Neural progenitor cell (in vitro differentiated cells): ENCODE measurements at regions not wholly inside any gene's neighbourhood (a gene's known extent, or its start where the extent isn't known, plus 50 kb on each side); places are given as distances from the start of the nearest gene placed in this dataset.

Experiments used
- DNase-seq: peaks from one replicate; pipeline ENCODE4 v3.0.0-alpha.2; 2016; ENCODE audit warnings: low spot score
- H2AFZ ChIP-seq: fragments of 200-600 bp; sonication (generic); replicated peaks from 2 replicates; pipeline ENCODE4 v1.6.1; 2016; ENCODE audit warnings: antibody characterized with exemption
- H3F3A ChIP-seq: fragments of 200-600 bp; sonication (generic); 2 replicates; pipeline ENCODE4 v1.6.1; 2016; ENCODE audit warnings: antibody characterized with exemption, low read depth
- H3K27ac ChIP-seq: fragments of 200-600 bp; sonication (generic); 2 replicates; pipeline ENCODE4 v1.5.1; 2016; ENCODE audit warnings: mild to moderate bottlenecking
- H3K27me3 ChIP-seq: fragments of 200-600 bp; sonication (generic); 2 replicates; pipeline ENCODE4 v1.6.1; 2016; ENCODE audit warnings: mild to moderate bottlenecking, moderate library complexity
- H3K36me3 ChIP-seq: fragments of 200-600 bp; sonication (generic); 2 replicates; pipeline ENCODE4 v1.5.1; 2016
- H3K4me1 ChIP-seq: fragments of 200-600 bp; sonication (generic); 2 replicates; pipeline ENCODE4 v1.6.1; 2016; ENCODE audit warnings: mixed run types
- H3K4me2 ChIP-seq: fragments of 200-600 bp; sonication (generic); 2 replicates; pipeline ENCODE4 v1.6.1; 2016
- H3K4me3 ChIP-seq: fragments of 200-600 bp; sonication (generic); 2 replicates; pipeline ENCODE4 v1.5.1; 2016
- H3K79me2 ChIP-seq: fragments of 200-600 bp; sonication (generic); 2 replicates; pipeline ENCODE4 v1.6.1; 2016; ENCODE audit warnings: low read depth
- H3K9ac ChIP-seq: fragments of 200-600 bp; sonication (generic); 2 replicates; pipeline ENCODE4 v1.6.1; 2016
- H3K9me3 ChIP-seq: fragments of 200-600 bp; sonication (generic); 2 replicates; pipeline ENCODE4 v1.5.1; 2016; ENCODE audit warnings: low read depth
- H4K20me1 ChIP-seq: fragments of 200-600 bp; sonication (generic); 2 replicates; pipeline ENCODE4 v1.6.1; 2016; ENCODE audit warnings: low read depth
- H3K27ac Mint-ChIP-seq: 3 replicates; pipeline ENCODE4 v1.8.0; 2021; ENCODE audit warnings: mixed read lengths
- H3K27me3 Mint-ChIP-seq: 2 replicates; pipeline ENCODE4 v1.8.0; 2022; ENCODE audit warnings: low read depth, mild to moderate bottlenecking, inconsistent platforms, moderate library complexity, mixed read lengths; ENCODE audit not compliant: insufficient read depth
- H3K36me3 Mint-ChIP-seq: 3 replicates; pipeline ENCODE4 v1.8.0; 2021; ENCODE audit warnings: mixed read lengths
- H3K4me1 Mint-ChIP-seq: 3 replicates; pipeline ENCODE4 v1.8.0; 2021; ENCODE audit warnings: mixed read lengths
- H3K4me3 Mint-ChIP-seq: 3 replicates; pipeline ENCODE4 v1.8.0; 2021; ENCODE audit warnings: mild to moderate bottlenecking, moderate library complexity, mixed read lengths
- H3K9me3 Mint-ChIP-seq: 3 replicates; pipeline ENCODE4 v1.8.0; 2020; ENCODE audit warnings: mixed read lengths
- EZH2 ChIP-seq: fragments of 200-600 bp; sonication (generic); IDR thresholded peaks from 2 replicates; pipeline ENCODE4 v1.6.1; 2017; ENCODE audit warnings: antibody characterized with exemption, mild to moderate bottlenecking, moderate library complexity
- EZH2phosphoT487 ChIP-seq: fragments of 200-600 bp; sonication (generic); IDR thresholded peaks from 2 replicates; pipeline ENCODE4 v1.6.1; 2017; ENCODE audit warnings: antibody characterized with exemption
- TF ChIP-seq, protein P1 (sequence below): fragments of 200-600 bp; sonication (generic); IDR thresholded peaks from 2 replicates; pipeline ENCODE4 v1.5.1; 2017; ENCODE audit warnings: antibody characterized with exemption, mild to moderate bottlenecking

DNA sequence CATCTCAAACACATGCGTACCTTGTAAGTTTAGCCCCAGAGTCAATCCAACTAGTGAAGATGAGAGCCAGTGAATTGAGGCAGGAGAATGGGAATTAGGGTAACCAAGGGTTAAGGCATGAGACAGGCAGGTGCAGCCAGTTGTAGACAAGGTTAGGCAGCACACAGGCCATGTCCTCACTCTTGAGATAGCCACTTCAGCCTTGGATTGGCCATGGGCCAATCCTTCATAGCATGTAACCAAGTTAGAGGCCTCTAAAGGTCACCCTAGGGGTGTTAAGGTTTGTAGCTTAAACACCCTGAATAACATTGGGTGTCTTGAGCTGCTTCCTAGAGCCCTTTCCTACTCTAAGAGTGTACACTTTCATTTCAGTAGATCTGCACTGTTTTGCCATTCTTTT is 208.2 kb upstream of the RBM19 start:
- H3K9me3 ChIP-seq = no peaks in the 10 kb centered on the region
- H3K9me3 Mint-ChIP-seq = no peaks in the 10 kb centered on the region
- H3F3A ChIP-seq = no peaks in the 10 kb centered on the region
- peaks cover 15% of the 10 kb centered on the region for H3K27me3 ChIP-seq
- no peak overlapping the region for H2AFZ ChIP-seq
- H3K9ac ChIP-seq = no peak overlapping the region
- no peak overlapping the region for H3K4me3 ChIP-seq
- TF ChIP-seq EZH2 (no peak), EZH2phosphoT487 (no peak)
- TF ChIP-seq, protein P1, sequence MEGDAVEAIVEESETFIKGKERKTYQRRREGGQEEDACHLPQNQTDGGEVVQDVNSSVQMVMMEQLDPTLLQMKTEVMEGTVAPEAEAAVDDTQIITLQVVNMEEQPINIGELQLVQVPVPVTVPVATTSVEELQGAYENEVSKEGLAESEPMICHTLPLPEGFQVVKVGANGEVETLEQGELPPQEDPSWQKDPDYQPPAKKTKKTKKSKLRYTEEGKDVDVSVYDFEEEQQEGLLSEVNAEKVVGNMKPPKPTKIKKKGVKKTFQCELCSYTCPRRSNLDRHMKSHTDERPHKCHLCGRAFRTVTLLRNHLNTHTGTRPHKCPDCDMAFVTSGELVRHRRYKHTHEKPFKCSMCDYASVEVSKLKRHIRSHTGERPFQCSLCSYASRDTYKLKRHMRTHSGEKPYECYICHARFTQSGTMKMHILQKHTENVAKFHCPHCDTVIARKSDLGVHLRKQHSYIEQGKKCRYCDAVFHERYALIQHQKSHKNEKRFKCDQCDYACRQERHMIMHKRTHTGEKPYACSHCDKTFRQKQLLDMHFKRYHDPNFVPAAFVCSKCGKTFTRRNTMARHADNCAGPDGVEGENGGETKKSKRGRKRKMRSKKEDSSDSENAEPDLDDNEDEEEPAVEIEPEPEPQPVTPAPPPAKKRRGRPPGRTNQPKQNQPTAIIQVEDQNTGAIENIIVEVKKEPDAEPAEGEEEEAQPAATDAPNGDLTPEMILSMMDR = no peak
- H3K36me3 ChIP-seq = no peaks in the 10 kb centered on the region
- H3K36me3 Mint-ChIP-seq = no peaks in the 10 kb centered on the region
- H3K27ac ChIP-seq = no peak overlapping the region
- no peak overlapping the region for H3K4me3 Mint-ChIP-seq
- H3K27me3 Mint-ChIP-seq = peaks cover 8% of the 10 kb centered on the region
- no peak overlapping the region for H3K4me2 ChIP-seq
- no peaks in the 10 kb centered on the region for H3K79me2 ChIP-seq
- DNase-seq = no peak
- H3K4me1 Mint-ChIP-seq = no peaks in the 10 kb centered on the region
- no peak overlapping the region for H3K27ac Mint-ChIP-seq
- no peaks in the 10 kb centered on the region for H3K4me1 ChIP-seq
- H4K20me1 ChIP-seq = no peaks in the 10 kb centered on the region

- no peaks in the 10 kb centered on the region for H3K9me3 ChIP-seq
Measured at GRCh38 chr12:114172135-114172534, 206.0 kb upstream of the RBM19 start.

DNA sequence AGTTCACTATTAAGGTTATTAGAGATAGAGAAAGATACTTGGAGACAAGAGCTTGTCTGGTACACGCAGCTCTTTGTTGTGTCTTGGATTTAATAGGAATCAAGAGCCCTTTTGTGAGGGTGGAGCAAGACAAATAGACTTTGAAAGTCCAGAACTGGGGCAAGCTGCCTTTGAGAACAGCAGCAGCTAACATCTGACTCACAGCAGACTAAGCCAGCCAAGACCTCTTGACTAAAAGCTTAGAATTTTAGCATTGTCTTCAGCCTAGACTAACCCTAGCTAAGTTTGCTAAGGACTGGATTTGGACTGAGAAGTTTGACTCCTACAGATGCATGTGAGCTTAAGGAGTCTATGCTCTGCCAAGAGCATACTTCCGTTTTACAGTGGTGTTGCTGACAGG is 201.9 kb upstream of the RBM19 start:
- H3K27me3 Mint-ChIP-seq = peaks cover 12% of the 10 kb centered on the region
- H3K4me3 ChIP-seq = no peak overlapping the region
- no peak overlapping the region for H3K4me3 Mint-ChIP-seq
- H3F3A ChIP-seq = no peaks in the 10 kb centered on the region
- no peak for DNase-seq
- no peak for TF ChIP-seq EZH2phosphoT487
- no peak for TF ChIP-seq EZH2
- TF ChIP-seq, protein P1 = no peak
- H4K20me1 ChIP-seq = no peaks in the 10 kb centered on the region
- H2AFZ ChIP-seq = no peak overlapping the region
- H3K9me3 ChIP-seq = no peaks in the 10 kb centered on the region
- H3K36me3 Mint-ChIP-seq = no peaks in the 10 kb centered on the region
- no peaks in the 10 kb centered on the region for H3K79me2 ChIP-seq
- peaks cover 62% of the 10 kb centered on the region for H3K27me3 ChIP-seq
- H3K4me1 ChIP-seq = no peaks in the 10 kb centered on the region
- H3K27ac ChIP-seq = no peak overlapping the region
- no peaks in the 10 kb centered on the region for H3K36me3 ChIP-seq
- H3K4me2 ChIP-seq = no peak overlapping the region
- H3K9me3 Mint-ChIP-seq = no peaks in the 10 kb centered on the region
- H3K4me1 Mint-ChIP-seq = no peaks in the 10 kb centered on the region
- H3K27ac Mint-ChIP-seq = no peak overlapping the region
- no peak overlapping the region for H3K9ac ChIP-seq

More at GRCh38 chr12:114172135-114172534, 206.0 kb upstream of the RBM19 start:
- Histone ChIP-seq H3K27me3 (peaks cover 29% of the 10 kb centered on the region), H3F3A (no peaks in the 10 kb centered on the region), H2AFZ (no peak overlapping the region), H3K4me2 (no peak overlapping the region), H3K4me1 (no peaks in the 10 kb centered on the region), H4K20me1 (no peaks in the 10 kb centered on the region), H3K36me3 (no peaks in the 10 kb centered on the region), H3K4me3 (no peak overlapping the region), H3K79me2 (no peaks in the 10 kb centered on the region), H3K9ac (no peak overlapping the region), H3K27ac (no peak overlapping the region)
- Mint-ChIP-seq H3K27ac (no peak overlapping the region), H3K4me1 (no peaks in the 10 kb centered on the region), H3K27me3 (peaks cover 8% of the 10 kb centered on the region), H3K36me3 (no peaks in the 10 kb centered on the region), H3K9me3 (no peaks in the 10 kb centered on the region), H3K4me3 (no peak overlapping the region)
- no peak for TF ChIP-seq EZH2phosphoT487
- TF ChIP-seq EZH2 = no peak
- TF ChIP-seq, protein P1 = no peak
- DNase-seq = no peak

- no peaks in the 10 kb centered on the region for H3F3A ChIP-seq
- H3K36me3 ChIP-seq = no peaks in the 10 kb centered on the region
- H3K9me3 ChIP-seq = no peaks in the 10 kb centered on the region
- Mint-ChIP-seq H3K9me3 (no peaks in the 10 kb centered on the region), H3K36me3 (no peaks in the 10 kb centered on the region), H3K27ac (no peak overlapping the region), H3K4me3 (no peak overlapping the region), H3K4me1 (no peaks in the 10 kb centered on the region), H3K27me3 (peaks cover 12% of the 10 kb centered on the region)
- H3K4me1 ChIP-seq = no peaks in the 10 kb centered on the region
- H3K27ac ChIP-seq = no peak overlapping the region
- no peaks in the 10 kb centered on the region for H3K79me2 ChIP-seq
- no peak overlapping the region for H3K4me3 ChIP-seq
- TF ChIP-seq, protein P1 = no peak
- TF ChIP-seq EZH2 = no peak
- TF ChIP-seq EZH2phosphoT487 = no peak
- H2AFZ ChIP-seq = no peak overlapping the region
- H3K4me2 ChIP-seq = no peak overlapping the region
- no peaks in the 10 kb centered on the region for H4K20me1 ChIP-seq
- DNase-seq = no peak
- peaks cover 62% of the 10 kb centered on the region for H3K27me3 ChIP-seq
- H3K9ac ChIP-seq = no peak overlapping the region
Measured at GRCh38 chr12:114167431-114167830, 201.3 kb upstream of the RBM19 start.
